Ishikawa (cell line): ENCODE measurements at regions not wholly inside any gene's neighbourhood (a gene's known extent, or its start where the extent isn't known, plus 50 kb on each side); places are given as distances from the start of the nearest gene placed in this dataset.

ENCODE experiments used
- CEBPB ChIP-seq: IDR thresholded peaks from 2 replicates; pipeline ENCODE4 v1.6.1; 2012
- CREB1 ChIP-seq: IDR thresholded peaks from 2 replicates; pipeline ENCODE4 v1.6.1; 2012; ENCODE audit warnings: low read depth
- EP300 ChIP-seq: IDR thresholded peaks from 2 replicates; pipeline ENCODE4 v1.6.1; 2012; ENCODE audit warnings: borderline replicate concordance
- FOXM1 ChIP-seq: IDR thresholded peaks from 2 replicates; pipeline ENCODE4 v1.6.1; 2012; ENCODE audit warnings: low read depth, borderline replicate concordance
- RAD21 ChIP-seq: IDR thresholded peaks from 2 replicates; pipeline ENCODE4 v1.6.1; 2012; ENCODE audit warnings: low read depth
- REST ChIP-seq: IDR thresholded peaks from 2 replicates; pipeline ENCODE4 v1.6.1; 2012; ENCODE audit warnings: low read depth, mild to moderate bottlenecking
- TEAD4 ChIP-seq: IDR thresholded peaks from 2 replicates; pipeline ENCODE4 v1.6.1; 2012
- YY1 ChIP-seq: IDR thresholded peaks from 2 replicates; pipeline ENCODE4 v1.6.1; 2012; ENCODE audit warnings: low read depth
- ZBTB7A ChIP-seq: IDR thresholded peaks from 2 replicates; pipeline ENCODE4 v1.6.1; 2012; ENCODE audit warnings: low read depth

- TF ChIP-seq FOXM1 (no peak), EP300 (no peak), ZBTB7A (no peak), REST (no peak), YY1 (no peak), CREB1 (no peak), CEBPB (no peak), TEAD4 (no peak), RAD21 (no peak)
Observed at GRCh38 chr5:18010053-18010452, 375.8 kb downstream of the TAF11L14 start.
